ENCODE measurements at regions not wholly inside any gene's neighbourhood (a gene's known extent, or its start where the extent isn't known, plus 50 kb on each side); places are given as distances from the start of the nearest gene placed in this dataset.

DNA sequence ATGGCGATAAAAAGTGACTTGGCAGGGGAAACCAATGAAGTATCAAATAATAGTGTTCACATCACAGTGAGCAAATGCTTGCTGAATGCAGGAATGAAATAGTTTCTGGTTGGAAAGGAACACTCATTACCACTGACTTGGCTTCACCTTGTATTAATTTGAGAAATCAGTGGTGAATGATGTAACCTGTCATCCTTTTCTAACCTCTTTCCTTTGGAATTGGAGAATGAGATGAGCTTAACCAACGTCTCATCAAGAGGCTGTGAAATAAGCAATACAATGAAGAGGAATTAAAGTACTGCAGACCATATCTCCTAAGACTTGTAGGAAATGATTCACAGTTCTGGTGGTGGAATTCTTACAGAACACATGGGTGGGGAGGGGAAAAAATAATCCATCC, 192.2 kb downstream of the DMAC1 start:
- TF ChIP-seq, protein P1, sequence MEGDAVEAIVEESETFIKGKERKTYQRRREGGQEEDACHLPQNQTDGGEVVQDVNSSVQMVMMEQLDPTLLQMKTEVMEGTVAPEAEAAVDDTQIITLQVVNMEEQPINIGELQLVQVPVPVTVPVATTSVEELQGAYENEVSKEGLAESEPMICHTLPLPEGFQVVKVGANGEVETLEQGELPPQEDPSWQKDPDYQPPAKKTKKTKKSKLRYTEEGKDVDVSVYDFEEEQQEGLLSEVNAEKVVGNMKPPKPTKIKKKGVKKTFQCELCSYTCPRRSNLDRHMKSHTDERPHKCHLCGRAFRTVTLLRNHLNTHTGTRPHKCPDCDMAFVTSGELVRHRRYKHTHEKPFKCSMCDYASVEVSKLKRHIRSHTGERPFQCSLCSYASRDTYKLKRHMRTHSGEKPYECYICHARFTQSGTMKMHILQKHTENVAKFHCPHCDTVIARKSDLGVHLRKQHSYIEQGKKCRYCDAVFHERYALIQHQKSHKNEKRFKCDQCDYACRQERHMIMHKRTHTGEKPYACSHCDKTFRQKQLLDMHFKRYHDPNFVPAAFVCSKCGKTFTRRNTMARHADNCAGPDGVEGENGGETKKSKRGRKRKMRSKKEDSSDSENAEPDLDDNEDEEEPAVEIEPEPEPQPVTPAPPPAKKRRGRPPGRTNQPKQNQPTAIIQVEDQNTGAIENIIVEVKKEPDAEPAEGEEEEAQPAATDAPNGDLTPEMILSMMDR (IDR thresholded peaks at IDR 0.05) = no peak
- TF ChIP-seq POLR2A (IDR thresholded peaks at IDR 0.05) = no peak

Data from heart left ventricle (tissue), 13 donors.